AG04450 (cell line): ENCODE measurements at regions not wholly inside any gene's neighbourhood (a gene's known extent, or its start where the extent isn't known, plus 50 kb on each side); places are given as distances from the start of the nearest gene placed in this dataset.

Experiments
- CTCF ChIA-PET: fragments of 300-600, 350-600 bp; formaldehyde crosslinking; extraction: SDS; loops from one replicate; lab custom pipeline; 2022; ENCODE audit warnings: antibody characterized with exemption, inconsistent platforms; lab: Charles Lee
- POLR2A ChIA-PET: fragments of 350-600 bp; formaldehyde crosslinking; extraction: SDS; loops from one replicate; lab custom pipeline; 2021; ENCODE audit warnings: antibody characterized with exemption, inconsistent platforms; lab: Yijun Ruan, JAX
- DNase-seq: peaks from one replicate; pipeline ENCODE4 v3.0.0-alpha.2; 2011; ENCODE audit warnings: low read depth, low spot score
- H3K27ac ChIP-seq: one replicate; pipeline ENCODE4 v1.5.1; 2012; ENCODE audit warnings: low read depth, low read length, control low read depth
- H3K27me3 ChIP-seq: one replicate; pipeline ENCODE4 v1.6.0; 2012; ENCODE audit warnings: low read length; ENCODE audit not compliant: control insufficient read depth, insufficient read depth
- H3K4me3 ChIP-seq: 2 replicates; pipeline ENCODE4 v1.5.1; 2011; ENCODE audit warnings: mild to moderate bottlenecking, low read depth, low read length, control low read depth
- H3K9me3 ChIP-seq: 2 replicates; pipeline ENCODE4 v1.5.1; 2012; ENCODE audit warnings: low read length; ENCODE audit not compliant: control insufficient read depth, insufficient read depth
- TF ChIP-seq, protein P1 (sequence below): IDR thresholded peaks from 2 replicates; pipeline ENCODE4 v1.5.1; 2011; ENCODE audit warnings: low read depth, low read length, control low read depth, inconsistent platforms

DNA sequence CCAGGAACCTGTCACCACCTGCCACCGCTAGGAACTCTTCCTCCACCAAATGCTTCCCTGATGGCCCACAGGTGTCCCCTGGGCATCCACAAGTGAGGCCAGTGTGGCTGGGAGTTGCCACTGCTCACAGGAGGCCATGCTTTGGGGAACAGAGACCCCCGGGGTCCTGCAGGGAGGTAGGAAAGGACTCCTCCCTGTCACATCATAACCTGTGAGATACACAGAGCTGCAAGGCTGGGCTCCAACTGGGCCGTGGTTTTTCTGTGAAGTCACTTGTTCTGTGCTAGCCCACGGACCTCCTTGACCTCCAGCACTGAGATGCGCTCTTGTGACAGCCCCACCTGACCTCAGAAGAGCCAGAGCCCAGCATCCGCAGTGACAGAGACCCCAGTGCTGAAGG is 311.2 kb downstream of the C16orf95 start:
- Histone ChIP-seq H3K9me3 (peaks cover 13% of the 10 kb centered on the region), H3K27me3 (no peaks in the 10 kb centered on the region), H3K4me3 (no peak overlapping the region), H3K27ac (no peak overlapping the region)
- TF ChIP-seq, protein P1, sequence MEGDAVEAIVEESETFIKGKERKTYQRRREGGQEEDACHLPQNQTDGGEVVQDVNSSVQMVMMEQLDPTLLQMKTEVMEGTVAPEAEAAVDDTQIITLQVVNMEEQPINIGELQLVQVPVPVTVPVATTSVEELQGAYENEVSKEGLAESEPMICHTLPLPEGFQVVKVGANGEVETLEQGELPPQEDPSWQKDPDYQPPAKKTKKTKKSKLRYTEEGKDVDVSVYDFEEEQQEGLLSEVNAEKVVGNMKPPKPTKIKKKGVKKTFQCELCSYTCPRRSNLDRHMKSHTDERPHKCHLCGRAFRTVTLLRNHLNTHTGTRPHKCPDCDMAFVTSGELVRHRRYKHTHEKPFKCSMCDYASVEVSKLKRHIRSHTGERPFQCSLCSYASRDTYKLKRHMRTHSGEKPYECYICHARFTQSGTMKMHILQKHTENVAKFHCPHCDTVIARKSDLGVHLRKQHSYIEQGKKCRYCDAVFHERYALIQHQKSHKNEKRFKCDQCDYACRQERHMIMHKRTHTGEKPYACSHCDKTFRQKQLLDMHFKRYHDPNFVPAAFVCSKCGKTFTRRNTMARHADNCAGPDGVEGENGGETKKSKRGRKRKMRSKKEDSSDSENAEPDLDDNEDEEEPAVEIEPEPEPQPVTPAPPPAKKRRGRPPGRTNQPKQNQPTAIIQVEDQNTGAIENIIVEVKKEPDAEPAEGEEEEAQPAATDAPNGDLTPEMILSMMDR = no peak
- no peak for DNase-seq
- ChIA-PET CTCF (no interaction called here), POLR2A (no interaction called here)

DNA sequence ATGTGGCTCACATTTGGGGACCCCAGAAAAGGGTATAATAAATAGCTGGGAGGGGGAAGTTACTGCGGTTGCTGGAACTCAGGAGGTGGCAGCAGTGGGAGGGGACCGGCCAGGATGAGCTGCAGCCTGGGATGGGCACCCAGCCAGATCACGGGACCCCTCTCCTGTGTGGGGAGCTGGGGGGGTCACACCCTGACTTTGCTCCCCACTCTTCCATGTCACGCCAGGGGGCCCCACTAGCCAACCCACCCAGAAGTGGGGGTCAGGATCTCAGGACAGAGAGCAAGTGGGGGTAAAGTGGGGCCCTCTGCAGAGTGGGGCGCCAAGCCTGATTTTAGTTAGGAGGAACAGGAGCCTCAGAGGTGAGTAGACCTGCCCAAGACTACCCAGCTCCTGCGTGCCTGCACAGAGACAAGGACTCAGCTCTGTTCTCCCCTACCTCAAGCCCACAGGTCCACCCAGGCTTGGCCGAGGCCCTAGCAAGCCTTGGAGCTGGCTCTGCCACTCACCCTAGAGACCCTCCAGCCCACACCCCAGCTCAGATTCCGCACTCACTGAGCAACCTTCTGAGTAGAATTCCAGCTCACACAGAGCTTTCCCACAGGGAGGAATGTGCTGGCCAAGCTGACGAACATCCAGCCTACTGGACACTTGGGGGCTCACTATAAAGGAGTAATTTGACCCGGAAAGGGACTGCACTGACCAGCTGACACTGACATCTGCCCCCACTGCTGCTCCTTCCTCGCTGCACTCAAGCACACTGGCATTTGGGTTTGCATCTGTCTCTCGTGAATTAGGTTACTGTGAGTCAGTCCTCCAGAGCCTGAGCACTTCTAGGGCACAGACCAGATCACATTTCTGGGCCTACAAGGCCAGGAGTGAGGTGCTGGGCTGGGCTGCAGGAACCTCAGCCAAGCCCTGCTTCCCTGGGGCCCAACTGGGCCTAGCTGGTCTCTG is 310.1 kb downstream of the C16orf95 start:
- Histone ChIP-seq H3K27me3 (no peaks in the 10 kb centered on the region), H3K9me3 (peaks cover 13% of the 10 kb centered on the region), H3K27ac (peak overlapping the region; percentile 11), H3K4me3 (no peak overlapping the region)
- TF ChIP-seq, protein P1 = no peak
- CTCF ChIA-PET = no interaction called here
- DNase-seq = no peak
- POLR2A ChIA-PET = interaction anchor here (0.9 kb wide), 1 partner anchor 12 kb away, joined by 3 read pairs; no protein-coding TSS in a partner anchor

DNA sequence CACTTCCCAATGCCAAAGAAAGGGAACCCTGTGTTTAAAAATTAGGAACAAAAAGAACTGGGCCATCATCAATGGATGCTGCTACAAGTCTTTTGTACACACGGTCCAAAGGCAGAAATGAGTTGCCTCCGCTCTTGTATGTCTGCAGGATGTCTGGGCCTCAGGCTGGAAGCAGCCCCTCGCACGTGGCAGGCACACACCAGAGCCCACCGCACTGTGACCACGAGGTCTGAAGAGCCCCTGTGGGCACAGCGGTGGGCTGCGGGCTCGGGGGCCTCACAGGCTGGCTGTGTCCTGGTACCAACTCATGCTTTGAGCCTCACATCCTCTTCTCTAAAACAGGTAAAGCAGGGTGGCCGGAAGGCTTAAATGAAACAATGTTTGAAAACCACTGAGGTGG is 309.3 kb downstream of the C16orf95 start:
- ChIA-PET POLR2A (no interaction called here), CTCF (no interaction called here)
- no peak overlapping the region for H3K27ac ChIP-seq
- H3K9me3 ChIP-seq = peaks cover 13% of the 10 kb centered on the region
- no peaks in the 10 kb centered on the region for H3K27me3 ChIP-seq
- DNase-seq = no peak
- TF ChIP-seq, protein P1 = no peak
- H3K4me3 ChIP-seq = no peak overlapping the region

DNA sequence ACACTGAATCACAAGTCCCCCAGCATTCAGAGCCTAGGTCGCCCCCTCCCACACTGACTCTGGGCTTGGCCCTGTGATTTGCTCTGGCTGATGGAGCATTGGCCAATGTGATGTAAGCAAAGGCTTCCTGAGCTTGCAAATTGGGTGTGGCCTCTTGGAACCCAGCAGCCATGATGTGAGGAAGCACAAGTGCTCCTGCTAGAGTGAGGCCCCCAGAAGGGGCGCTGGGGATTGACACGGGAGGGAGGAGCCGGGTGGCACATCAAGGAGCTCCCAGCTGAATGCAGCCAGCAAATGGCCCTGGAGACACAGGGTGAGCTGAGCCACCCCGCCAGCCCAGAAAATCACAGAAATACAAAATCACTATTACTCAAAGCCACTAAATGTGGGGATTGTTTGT is 308.5 kb downstream of the C16orf95 start:
- ChIA-PET POLR2A (no interaction called here), CTCF (no interaction called here)
- Histone ChIP-seq H3K27ac (no peak overlapping the region), H3K27me3 (no peaks in the 10 kb centered on the region), H3K4me3 (no peak overlapping the region), H3K9me3 (peaks cover 13% of the 10 kb centered on the region)
- DNase-seq = no peak
- TF ChIP-seq, protein P1 = no peak
